Fibroblast of the aortic adventitia (primary cell): ENCODE measurements at regions not wholly inside any gene's neighbourhood (a gene's known extent, or its start where the extent isn't known, plus 50 kb on each side); places are given as distances from the start of the nearest gene placed in this dataset.

Source experiments
- DNase-seq: peaks from one replicate; pipeline ENCODE4 v3.0.0-alpha.2; 2010; ENCODE audit warnings: low read depth
- H3K4me3 ChIP-seq: 2 replicates; pipeline ENCODE4 v1.5.1; 2011; ENCODE audit warnings: low read depth, mild to moderate bottlenecking, control low read depth, low read length, moderate library complexity
- CTCF ChIP-seq: IDR thresholded peaks from 2 replicates; pipeline ENCODE4 v1.5.1; 2011; ENCODE audit warnings: mild to moderate bottlenecking, low read length, control low read depth, inconsistent platforms; ENCODE audit not compliant: insufficient read depth

- DNase-seq = peak; percentile 36
- no peak overlapping the region for H3K4me3 ChIP-seq
- TF ChIP-seq CTCF = no peak
These were observed 126.6 kb upstream of the IL12B start for GRCh38 chr5:159456722-159457465.

- TF ChIP-seq CTCF = no peak
- no peak for DNase-seq
- no peak overlapping the region for H3K4me3 ChIP-seq
These were observed 128.0 kb upstream of the IL12B start for GRCh38 chr5:159458217-159458711.

GRCh38 chr5:159459132-159459627 lies 128.9 kb upstream of the IL12B start:
- TF ChIP-seq CTCF = no peak
- no peak overlapping the region for H3K4me3 ChIP-seq
- DNase-seq = no peak

GRCh38 chr5:159459951-159460538 lies 129.8 kb upstream of the IL12B start:
- DNase-seq = peak; percentile 41
- no peak overlapping the region for H3K4me3 ChIP-seq
- no peak for TF ChIP-seq CTCF

- H3K4me3 ChIP-seq = no peak overlapping the region
- peak; percentile 33 for DNase-seq
- no peak for TF ChIP-seq CTCF
These were observed 133.5 kb upstream of the IL12B start for GRCh38 chr5:159463590-159464321.

GRCh38 chr5:159465604-159466003 lies 135.3 kb upstream of the IL12B start:
- DNase-seq = no peak
- no peak for TF ChIP-seq CTCF

More at GRCh38 chr5:159465604-159466003, 135.3 kb upstream of the IL12B start:
- H3K4me3 ChIP-seq = no peak overlapping the region
